ENCODE measurements at regions not wholly inside any gene's neighbourhood (a gene's known extent, or its start where the extent isn't known, plus 50 kb on each side); places are given as distances from the start of the nearest gene placed in this dataset.

GRCh38 chr2:145836986-145837385, 1317.1 kb upstream of the ZEB2 start (continued):
- TF ChIP-seq, protein P1, sequence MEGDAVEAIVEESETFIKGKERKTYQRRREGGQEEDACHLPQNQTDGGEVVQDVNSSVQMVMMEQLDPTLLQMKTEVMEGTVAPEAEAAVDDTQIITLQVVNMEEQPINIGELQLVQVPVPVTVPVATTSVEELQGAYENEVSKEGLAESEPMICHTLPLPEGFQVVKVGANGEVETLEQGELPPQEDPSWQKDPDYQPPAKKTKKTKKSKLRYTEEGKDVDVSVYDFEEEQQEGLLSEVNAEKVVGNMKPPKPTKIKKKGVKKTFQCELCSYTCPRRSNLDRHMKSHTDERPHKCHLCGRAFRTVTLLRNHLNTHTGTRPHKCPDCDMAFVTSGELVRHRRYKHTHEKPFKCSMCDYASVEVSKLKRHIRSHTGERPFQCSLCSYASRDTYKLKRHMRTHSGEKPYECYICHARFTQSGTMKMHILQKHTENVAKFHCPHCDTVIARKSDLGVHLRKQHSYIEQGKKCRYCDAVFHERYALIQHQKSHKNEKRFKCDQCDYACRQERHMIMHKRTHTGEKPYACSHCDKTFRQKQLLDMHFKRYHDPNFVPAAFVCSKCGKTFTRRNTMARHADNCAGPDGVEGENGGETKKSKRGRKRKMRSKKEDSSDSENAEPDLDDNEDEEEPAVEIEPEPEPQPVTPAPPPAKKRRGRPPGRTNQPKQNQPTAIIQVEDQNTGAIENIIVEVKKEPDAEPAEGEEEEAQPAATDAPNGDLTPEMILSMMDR (conservative IDR thresholded peaks at IDR 0.05; ENCODE audit: low read depth in 2 of 2), result no peak

- no peak overlapping the region for H3K4me2 ChIP-seq
- H3K27me3 ChIP-seq (ENCODE audit: insufficient read depth), result no peaks in the 10 kb centered on the region
- no peak overlapping the region for H3K27ac ChIP-seq (ENCODE audit: low read depth)
- no peaks in the 10 kb centered on the region for H3K79me2 ChIP-seq (replicated peaks; ENCODE audit: insufficient read depth)
- Mint-ChIP-seq H3K36me3 (ENCODE audit: low read depth) (no peaks in the 10 kb centered on the region), H3K9me3 (no peaks in the 10 kb centered on the region), H3K4me3 (no peak overlapping the region), H3K4me1 (no peaks in the 10 kb centered on the region), H3K27me3 (ENCODE audit: insufficient read depth, low read depth, poor library complexity) (no peaks in the 10 kb centered on the region), H3K27ac (no peak overlapping the region)
- H3K9me2 ChIP-seq (ENCODE audit: insufficient read depth), result no peaks in the 10 kb centered on the region
- H3F3A ChIP-seq (replicated peaks; ENCODE audit: low read depth), result no peaks in the 10 kb centered on the region
- ATAC-seq (no peak), DNase-seq (ENCODE audit: low spot score) (no peak)
- no peak overlapping the region for H2AFZ ChIP-seq
- no peaks in the 10 kb centered on the region for H3K4me1 ChIP-seq (ENCODE audit: insufficient read depth)
- H3K36me3 ChIP-seq (ENCODE audit: insufficient read depth), result no peaks in the 10 kb centered on the region
- no peaks in the 10 kb centered on the region for H4K20me1 ChIP-seq (replicated peaks; ENCODE audit: insufficient read depth)
- H3K4me3 ChIP-seq, result no peak overlapping the region
- TF ChIP-seq REST (IDR thresholded peaks at IDR 0.05; ENCODE audit: unreplicated experiment) (no peak), NANOG (IDR thresholded peaks at IDR 0.05; ENCODE audit: borderline replicate concordance) (no peak), STAT1 (IDR thresholded peaks at IDR 0.05; ENCODE audit: unreplicated experiment) (no peak), EZH2 (IDR thresholded peaks at IDR 0.05; ENCODE audit: low read depth, unreplicated experiment) (no peak), ZNF331 (CRISPR knock-in tag; IDR thresholded peaks at IDR 0.05; ENCODE audit: low read depth) (no peak), POLR2AphosphoS5 (IDR thresholded peaks at IDR 0.05; ENCODE audit: low read depth) (no peak), CREB1 (CRISPR knock-in tag; IDR thresholded peaks at IDR 0.05; ENCODE audit: low read depth) (no peak), JUNB (IDR thresholded peaks at IDR 0.05; ENCODE audit: unreplicated experiment) (no peak), ETS1 (IDR thresholded peaks at IDR 0.05) (no peak), EZH2phosphoT487 (IDR thresholded peaks at IDR 0.05; ENCODE audit: unreplicated experiment) (no peak), ZNF114 (CRISPR knock-in tag; IDR thresholded peaks at IDR 0.05) (no peak)
- TF ChIP-seq, protein P1 (conservative IDR thresholded peaks at IDR 0.05; ENCODE audit: low read depth in 2 of 2), result no peak
These were observed 1315.7 kb upstream of the ZEB2 start for GRCh38 chr2:145835665-145836064.

All from GM23338 (cell line).